ENCODE measurements at regions not wholly inside any gene's neighbourhood (a gene's known extent, or its start where the extent isn't known, plus 50 kb on each side); places are given as distances from the start of the nearest gene placed in this dataset.
A peak's percentile ranks its signal among the peaks of the same experiment; 100 is the strongest.
"Not testable (repeated sequence)": the region's sequence is repeated elsewhere in the genome, so short reads cannot be mapped to it uniquely, and the experiment has no call there.

DNA sequence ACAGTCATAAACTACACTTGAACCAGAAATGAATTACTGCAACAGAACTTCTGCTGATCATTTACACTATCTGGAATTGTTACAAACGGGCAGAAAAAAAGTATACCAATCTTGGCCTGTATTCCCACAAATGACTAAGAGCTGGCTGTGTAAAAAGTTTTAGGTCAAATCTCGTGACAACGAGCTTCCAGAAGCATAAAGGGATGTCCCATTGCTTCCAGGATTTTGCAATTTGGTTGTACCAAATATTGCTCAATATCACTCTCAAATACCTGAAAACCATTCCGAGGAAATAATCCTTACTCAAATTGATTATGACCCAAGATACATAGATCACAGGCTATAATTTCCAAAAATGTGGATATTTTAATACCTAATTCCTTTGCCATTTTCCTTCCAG, 175.6 kb downstream of the TBX15 start:
- POLR2A ChIA-PET = no interaction called here
- DNase-seq = no peak
- Histone ChIP-seq H3K9me3 (ENCODE audit: control extremely low read depth in 1 of 5, control insufficient read depth in 4 of 5, insufficient read depth in 2 of 5, low read depth in 1 of 5, low read length in 4 of 5) (no peaks in the 10 kb centered on the region), H3K4me1 (ENCODE audit: control extremely low read depth in 1 of 4, control insufficient read depth in 4 of 4, insufficient read depth in 4 of 4, low read length in 3 of 4) (no peaks in the 10 kb centered on the region), H3K27me3 (replicated peaks in 2 of 5; ENCODE audit: control insufficient read depth in 4 of 5, insufficient read depth in 5 of 5, low read length in 4 of 5) (no peaks in the 10 kb centered on the region), H3K27ac (ENCODE audit: insufficient read depth in 1 of 2, low read depth in 1 of 2, low read length in 2 of 2, poor library complexity in 1 of 2, severe bottlenecking in 2 of 2) (no peak overlapping the region), H3K4me3 (ENCODE audit: control insufficient read depth in 1 of 7, extremely low read depth in 1 of 7, insufficient read depth in 4 of 7, low read depth in 2 of 7, low read length in 6 of 7) (no peak overlapping the region), H3K36me3 (ENCODE audit: control insufficient read depth in 4 of 4, insufficient read depth in 4 of 4, low read length in 3 of 4) (no peaks in the 10 kb centered on the region)
- 88% methylated on average over 4 of the region's 4 CpGs for WGBS (ENCODE audit: insufficient coverage)
- CTCF ChIA-PET = no interaction called here

DNA sequence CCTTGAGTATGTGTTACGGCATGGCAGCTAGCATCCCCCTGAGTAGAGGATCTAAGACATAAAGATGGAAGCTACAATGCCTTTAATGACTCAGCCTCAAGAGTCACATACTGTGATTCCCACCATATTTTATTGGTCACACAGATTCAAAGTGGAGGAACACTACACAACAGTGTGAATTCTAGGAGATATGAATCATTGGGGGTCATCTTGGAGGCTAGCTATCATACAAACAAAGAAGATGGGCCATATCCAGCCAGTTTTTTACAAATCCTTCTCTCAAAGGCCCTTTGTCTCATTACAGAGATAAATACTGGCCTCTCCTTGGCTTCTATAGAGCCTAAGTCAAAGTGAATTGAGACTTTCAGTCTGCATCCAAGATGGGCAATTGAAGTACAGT, 177.0 kb downstream of the TBX15 start:
- no CpG with 5 or more reads among the region's 1 CpG for WGBS (ENCODE audit: insufficient coverage)
- H3K4me3 ChIP-seq (ENCODE audit: control insufficient read depth in 1 of 7, extremely low read depth in 1 of 7, insufficient read depth in 4 of 7, low read depth in 2 of 7, low read length in 6 of 7) = no peak overlapping the region
- H3K9me3 ChIP-seq (ENCODE audit: control extremely low read depth in 1 of 5, control insufficient read depth in 4 of 5, insufficient read depth in 2 of 5, low read depth in 1 of 5, low read length in 4 of 5) = no peaks in the 10 kb centered on the region
- H3K27ac ChIP-seq (ENCODE audit: insufficient read depth in 1 of 2, low read depth in 1 of 2, low read length in 2 of 2, poor library complexity in 1 of 2, severe bottlenecking in 2 of 2) = no peak overlapping the region
- no peak for DNase-seq
- ChIA-PET CTCF (interaction anchor here (1.3 kb wide), 1 partner anchor 15 kb away, joined by 3 read pairs; no protein-coding TSS in a partner anchor), POLR2A (no interaction called here)
- no peaks in the 10 kb centered on the region for H3K36me3 ChIP-seq (ENCODE audit: control insufficient read depth in 4 of 4, insufficient read depth in 4 of 4, low read length in 3 of 4)
- no peaks in the 10 kb centered on the region for H3K27me3 ChIP-seq (replicated peaks in 2 of 5; ENCODE audit: control insufficient read depth in 4 of 5, insufficient read depth in 5 of 5, low read length in 4 of 5)
- no peaks in the 10 kb centered on the region for H3K4me1 ChIP-seq (ENCODE audit: control extremely low read depth in 1 of 4, control insufficient read depth in 4 of 4, insufficient read depth in 4 of 4, low read length in 3 of 4)

DNA sequence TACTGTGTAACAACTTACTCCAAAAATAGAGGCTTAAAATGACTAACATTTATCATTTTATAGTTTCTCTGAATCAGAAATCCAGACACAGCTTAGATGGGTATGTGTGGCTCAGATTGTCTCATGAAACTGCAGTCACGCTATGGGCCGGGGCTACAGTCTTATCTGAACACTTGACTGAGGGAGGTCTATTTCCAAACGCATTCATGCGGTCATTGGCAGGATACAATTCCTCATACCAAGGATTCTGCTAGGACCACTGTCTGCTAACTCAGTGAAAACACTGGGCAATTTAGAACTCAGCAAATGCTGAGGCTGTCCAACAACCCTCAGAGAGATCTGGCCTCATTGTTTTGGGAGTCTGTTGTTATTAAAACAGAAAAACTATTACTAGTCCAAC, 178.6 kb downstream of the TBX15 start:
- WGBS (ENCODE audit: insufficient coverage) = 75% methylated on average over 2 of the region's 4 CpGs
- Histone ChIP-seq H3K27me3 (replicated peaks in 2 of 5; ENCODE audit: control insufficient read depth in 4 of 5, insufficient read depth in 5 of 5, low read length in 4 of 5) (no peaks in the 10 kb centered on the region), H3K4me3 (ENCODE audit: control insufficient read depth in 1 of 7, extremely low read depth in 1 of 7, insufficient read depth in 4 of 7, low read depth in 2 of 7, low read length in 6 of 7) (no peak overlapping the region), H3K9me3 (ENCODE audit: control extremely low read depth in 1 of 5, control insufficient read depth in 4 of 5, insufficient read depth in 2 of 5, low read depth in 1 of 5, low read length in 4 of 5) (no peaks in the 10 kb centered on the region), H3K36me3 (ENCODE audit: control insufficient read depth in 4 of 4, insufficient read depth in 4 of 4, low read length in 3 of 4) (no peaks in the 10 kb centered on the region), H3K4me1 (ENCODE audit: control extremely low read depth in 1 of 4, control insufficient read depth in 4 of 4, insufficient read depth in 4 of 4, low read length in 3 of 4) (no peaks in the 10 kb centered on the region), H3K27ac (ENCODE audit: insufficient read depth in 1 of 2, low read depth in 1 of 2, low read length in 2 of 2, poor library complexity in 1 of 2, severe bottlenecking in 2 of 2) (no peak overlapping the region)
- ChIA-PET POLR2A (no interaction called here), CTCF (no interaction called here)
- DNase-seq = no peak

DNA sequence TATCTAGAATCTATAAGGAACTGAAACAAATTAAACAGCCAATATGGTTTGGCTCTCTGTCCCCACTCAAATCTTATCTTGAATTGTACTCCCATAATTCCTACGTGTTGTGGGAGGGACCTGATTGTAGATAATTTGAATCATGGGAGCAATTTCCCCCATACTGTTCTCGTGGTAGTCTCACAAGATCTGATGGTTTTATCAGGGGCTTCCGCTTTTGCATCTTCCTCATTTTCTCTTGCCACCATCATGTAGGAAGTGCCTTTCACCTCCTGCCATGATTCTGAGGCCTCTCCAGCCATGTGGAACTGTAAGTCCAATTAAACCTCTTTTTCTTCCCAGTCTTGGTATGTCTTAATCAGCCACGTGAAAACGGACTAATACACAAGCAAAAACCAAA, 185.0 kb downstream of the TBX15 start:
- POLR2A ChIA-PET; H3K9me3 ChIP-seq (ENCODE audit: control extremely low read depth in 1 of 5, control insufficient read depth in 4 of 5, insufficient read depth in 2 of 5, low read depth in 1 of 5, low read length in 4 of 5); H3K36me3 ChIP-seq (ENCODE audit: control insufficient read depth in 4 of 4, insufficient read depth in 4 of 4, low read length in 3 of 4); H3K27ac ChIP-seq (ENCODE audit: insufficient read depth in 1 of 2, low read depth in 1 of 2, low read length in 2 of 2, poor library complexity in 1 of 2, severe bottlenecking in 2 of 2); H3K4me3 ChIP-seq (ENCODE audit: control insufficient read depth in 1 of 7, extremely low read depth in 1 of 7, insufficient read depth in 4 of 7, low read depth in 2 of 7, low read length in 6 of 7); H3K27me3 ChIP-seq (replicated peaks in 2 of 5; ENCODE audit: control insufficient read depth in 4 of 5, insufficient read depth in 5 of 5, low read length in 4 of 5); CTCF ChIA-PET; H3K4me1 ChIP-seq (ENCODE audit: control extremely low read depth in 1 of 4, control insufficient read depth in 4 of 4, insufficient read depth in 4 of 4, low read length in 3 of 4); DNase-seq: not testable (repeated sequence)
- 82% methylated on average over 4 of the region's 5 CpGs for WGBS (ENCODE audit: insufficient coverage)

DNA sequence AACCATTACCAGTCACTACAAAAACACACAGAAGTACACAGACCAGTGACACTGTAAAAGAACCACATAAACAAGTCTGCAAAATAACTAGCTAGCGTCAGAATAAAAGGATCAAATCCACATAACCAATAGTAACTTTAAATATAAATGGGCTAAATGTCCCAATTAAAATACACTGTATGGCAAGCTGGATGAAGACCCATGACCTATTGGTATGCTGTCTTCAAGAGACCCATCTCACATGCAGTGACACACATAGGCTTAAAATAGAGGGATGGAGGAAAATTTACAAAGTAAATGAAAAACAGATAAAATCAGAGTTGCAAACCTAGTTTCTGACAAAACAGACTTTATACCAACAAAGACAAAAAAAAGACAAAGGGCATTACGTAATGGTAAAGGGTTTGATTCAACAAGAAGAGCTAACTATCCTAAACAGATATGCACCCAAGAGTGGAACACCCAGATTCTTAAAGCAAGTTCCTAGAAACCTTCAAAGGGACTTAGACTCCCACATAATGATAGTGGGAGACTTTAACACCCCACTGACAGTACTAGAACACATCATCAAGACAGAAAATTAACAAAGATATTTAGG, 196.9 kb downstream of the TBX15 start:
- no peaks in the 10 kb centered on the region for H3K36me3 ChIP-seq (ENCODE audit: control insufficient read depth in 4 of 4, insufficient read depth in 4 of 4, low read length in 3 of 4)
- H3K27me3 ChIP-seq (replicated peaks in 2 of 5; ENCODE audit: control insufficient read depth in 4 of 5, insufficient read depth in 5 of 5, low read length in 4 of 5) = no peaks in the 10 kb centered on the region
- DNase-seq = peak in 1 of 3 donors; percentile 7
- POLR2A ChIA-PET = no interaction called here
- CTCF ChIA-PET = no interaction called here
- no peak overlapping the region for H3K27ac ChIP-seq (ENCODE audit: insufficient read depth in 1 of 2, low read depth in 1 of 2, low read length in 2 of 2, poor library complexity in 1 of 2, severe bottlenecking in 2 of 2)
- H3K4me1 ChIP-seq (ENCODE audit: control extremely low read depth in 1 of 4, control insufficient read depth in 4 of 4, insufficient read depth in 4 of 4, low read length in 3 of 4) = no peaks in the 10 kb centered on the region
- H3K4me3 ChIP-seq (ENCODE audit: control insufficient read depth in 1 of 7, extremely low read depth in 1 of 7, insufficient read depth in 4 of 7, low read depth in 2 of 7, low read length in 6 of 7) = no peak overlapping the region
- no CpG with 5 or more reads among the region's 2 CpGs for WGBS (ENCODE audit: insufficient coverage)
- H3K9me3 ChIP-seq (ENCODE audit: control extremely low read depth in 1 of 5, control insufficient read depth in 4 of 5, insufficient read depth in 2 of 5, low read depth in 1 of 5, low read length in 4 of 5) = peaks cover 0 to 16% (median 5%) of the 10 kb centered on the region in 5 experiments

DNA sequence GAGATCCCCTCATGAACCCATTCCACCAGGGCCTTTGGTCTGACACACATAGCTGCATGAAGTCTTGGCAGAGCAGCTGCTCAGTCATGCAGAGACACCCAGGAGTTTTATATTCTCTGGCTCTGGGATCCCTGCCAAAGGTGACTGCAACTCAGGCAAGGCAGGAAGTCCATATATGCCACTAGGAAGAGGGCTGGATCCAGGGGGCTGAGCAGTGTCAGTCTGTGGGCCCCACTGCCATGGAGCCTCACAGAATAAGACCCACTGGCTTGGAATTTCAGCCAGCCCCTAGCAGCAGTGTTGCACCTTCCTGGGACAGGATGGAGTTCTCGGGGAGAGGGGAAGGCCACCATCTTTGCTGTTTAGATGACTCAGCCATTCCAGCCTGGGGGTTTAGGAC, 199.7 kb downstream of the TBX15 start:
- Histone ChIP-seq H3K27me3 (replicated peaks in 2 of 5; ENCODE audit: control insufficient read depth in 4 of 5, insufficient read depth in 5 of 5, low read length in 4 of 5) (no peaks in the 10 kb centered on the region), H3K27ac (ENCODE audit: insufficient read depth in 1 of 2, low read depth in 1 of 2, low read length in 2 of 2, poor library complexity in 1 of 2, severe bottlenecking in 2 of 2) (no peak overlapping the region), H3K9me3 (ENCODE audit: control extremely low read depth in 1 of 5, control insufficient read depth in 4 of 5, insufficient read depth in 2 of 5, low read depth in 1 of 5, low read length in 4 of 5) (peaks cover 0 to 16% (median 5%) of the 10 kb centered on the region in 5 experiments), H3K4me3 (ENCODE audit: control insufficient read depth in 1 of 7, extremely low read depth in 1 of 7, insufficient read depth in 4 of 7, low read depth in 2 of 7, low read length in 6 of 7) (no peak overlapping the region), H3K4me1 (ENCODE audit: control extremely low read depth in 1 of 4, control insufficient read depth in 4 of 4, insufficient read depth in 4 of 4, low read length in 3 of 4) (peaks cover 0 to 3% (median 2%) of the 10 kb centered on the region in 4 experiments), H3K36me3 (ENCODE audit: control insufficient read depth in 4 of 4, insufficient read depth in 4 of 4, low read length in 3 of 4) (no peaks in the 10 kb centered on the region)
- 100% methylated on average over 1 of the region's 1 CpG for WGBS (ENCODE audit: insufficient coverage)
- POLR2A ChIA-PET = no interaction called here
- CTCF ChIA-PET = no interaction called here
- no peak for DNase-seq

DNA sequence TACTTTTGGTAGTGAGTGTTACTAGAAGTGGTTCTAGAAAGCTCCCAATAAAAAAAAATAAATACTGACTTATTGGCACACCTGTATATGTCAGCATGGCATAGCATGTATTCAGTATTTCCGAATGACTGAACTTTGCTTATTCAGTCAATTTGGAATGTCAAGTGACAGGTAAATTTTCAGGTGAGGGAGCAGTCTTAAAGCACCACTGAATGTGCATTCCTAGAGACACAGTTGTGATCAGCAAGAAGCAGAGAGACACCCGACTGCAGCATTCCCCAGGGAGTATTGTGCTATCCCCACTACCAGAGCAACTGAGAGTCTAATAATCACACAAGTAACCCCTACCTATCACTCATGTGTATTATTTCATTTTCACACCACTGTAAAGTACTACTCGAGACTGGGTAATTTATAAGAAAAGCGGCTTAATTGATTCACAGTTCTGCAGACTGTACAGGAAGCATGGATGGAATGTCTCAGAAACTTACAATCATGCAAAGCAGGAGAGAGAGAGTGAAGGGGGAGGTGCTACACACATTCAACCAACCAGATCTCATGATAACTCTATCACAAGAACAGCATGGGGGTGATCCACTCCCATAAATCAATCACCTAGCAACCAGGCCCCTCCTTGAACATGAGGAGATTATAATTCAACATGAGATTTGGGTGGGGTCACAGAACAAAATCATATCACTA, 201.5 kb downstream of the TBX15 start:
- Histone ChIP-seq H3K4me3 (ENCODE audit: control insufficient read depth in 1 of 7, extremely low read depth in 1 of 7, insufficient read depth in 4 of 7, low read depth in 2 of 7, low read length in 6 of 7) (no peak overlapping the region), H3K9me3 (ENCODE audit: control extremely low read depth in 1 of 5, control insufficient read depth in 4 of 5, insufficient read depth in 2 of 5, low read depth in 1 of 5, low read length in 4 of 5) (peaks cover 0 to 14% (median 3%) of the 10 kb centered on the region in 5 experiments), H3K27me3 (replicated peaks in 2 of 5; ENCODE audit: control insufficient read depth in 4 of 5, insufficient read depth in 5 of 5, low read length in 4 of 5) (no peaks in the 10 kb centered on the region), H3K36me3 (ENCODE audit: control insufficient read depth in 4 of 4, insufficient read depth in 4 of 4, low read length in 3 of 4) (no peaks in the 10 kb centered on the region), H3K4me1 (ENCODE audit: control extremely low read depth in 1 of 4, control insufficient read depth in 4 of 4, insufficient read depth in 4 of 4, low read length in 3 of 4) (peaks cover 0 to 3% (median 2%) of the 10 kb centered on the region in 4 experiments), H3K27ac (ENCODE audit: insufficient read depth in 1 of 2, low read depth in 1 of 2, low read length in 2 of 2, poor library complexity in 1 of 2, severe bottlenecking in 2 of 2) (no peak overlapping the region)
- 100% methylated on average over 1 of the region's 4 CpGs for WGBS (ENCODE audit: insufficient coverage)
- ChIA-PET CTCF (no interaction called here), POLR2A (no interaction called here)
- no peak for DNase-seq

Measured in common myeloid progenitor, CD34-positive (primary cell).